SK-N-SH treated with all-trans-retinoic acid at 6 μM for 48 hours (cell line): ENCODE measurements at regions not wholly inside any gene's neighbourhood (a gene's known extent, or its start where the extent isn't known, plus 50 kb on each side); places are given as distances from the start of the nearest gene placed in this dataset.

ENCODE experiments used
- ATAC-seq: fragments of 200-7000 bp; cut with Tn5 transposase; 3 replicates; pipeline ENCODE4 v1.9.1; 2020; ENCODE audit warnings: mild to moderate bottlenecking, moderate library complexity
- ARNTL ChIP-seq: fragments of 450-650 bp; formaldehyde crosslinking; IDR thresholded peaks from 2 replicates; pipeline ENCODE4 v1.5.0; 2020; ENCODE audit warnings: low read depth, mild to moderate bottlenecking, moderate library complexity, borderline replicate concordance
- BACH2 ChIP-seq: fragments of 250-450 bp; sonication (Bioruptor Pico); IDR thresholded peaks from 2 replicates; pipeline ENCODE4 v1.9.0; 2021; ENCODE audit warnings: mild to moderate bottlenecking, borderline replicate concordance
- CSDC2 ChIP-seq: fragments of 250-450 bp; sonication (Bioruptor Pico); IDR thresholded peaks from 2 replicates; pipeline ENCODE4 v1.5.0; 2020; ENCODE audit warnings: mild to moderate bottlenecking, moderate library complexity
- ESRRG ChIP-seq: fragments of 250-450 bp; sonication (Bioruptor Pico); IDR thresholded peaks from 2 replicates; pipeline ENCODE4 v1.6.1; 2021; ENCODE audit warnings: mild to moderate bottlenecking
- GLIS3 ChIP-seq: fragments of 250-450 bp; sonication (Bioruptor Pico); IDR thresholded peaks from 2 replicates; pipeline ENCODE4 v1.5.0; 2020; ENCODE audit warnings: mild to moderate bottlenecking, moderate library complexity
- ISL1 ChIP-seq: fragments of 250-450 bp; sonication (Bioruptor Pico); IDR thresholded peaks from 2 replicates; pipeline ENCODE4 v2.1.2; 2022; ENCODE audit warnings: mild to moderate bottlenecking, moderate library complexity
- OSR1 ChIP-seq: fragments of 250-450 bp; sonication (Bioruptor Pico); IDR thresholded peaks from 2 replicates; pipeline ENCODE4 v1.8.0; 2022; ENCODE audit warnings: moderate library complexity, mild to moderate bottlenecking, inconsistent platforms
- PATZ1 ChIP-seq: fragments of 250-450 bp; sonication (Bioruptor Pico); IDR thresholded peaks from 2 replicates; pipeline ENCODE4 v1.8.0; 2020; ENCODE audit warnings: mild to moderate bottlenecking, moderate library complexity, borderline replicate concordance
- POU6F1 ChIP-seq: fragments of 250-450 bp; sonication (Bioruptor Pico); IDR thresholded peaks from 2 replicates; pipeline ENCODE4 v1.8.0; 2021; ENCODE audit warnings: low read depth, mild to moderate bottlenecking, moderate library complexity, borderline replicate concordance
- PPARA ChIP-seq: fragments of 250-450 bp; sonication (Bioruptor Pico); IDR thresholded peaks from 2 replicates; pipeline ENCODE4 v1.5.0; 2020; ENCODE audit warnings: mild to moderate bottlenecking, borderline replicate concordance
- RARB ChIP-seq: fragments of 250-450 bp; sonication (Bioruptor Pico); IDR thresholded peaks from 2 replicates; pipeline ENCODE4 v1.8.0; 2021; ENCODE audit warnings: mild to moderate bottlenecking, moderate library complexity
- SNAI2 ChIP-seq: fragments of 250-450 bp; sonication (Bioruptor Pico); IDR thresholded peaks from 2 replicates; pipeline ENCODE4 v1.5.0; 2020; ENCODE audit warnings: mild to moderate bottlenecking, moderate library complexity
- TCF4 ChIP-seq: fragments of 250-450 bp; sonication (Bioruptor Pico); IDR thresholded peaks from 2 replicates; pipeline ENCODE4 v1.8.0; 2021; ENCODE audit warnings: mild to moderate bottlenecking, moderate library complexity, borderline replicate concordance
- TOX ChIP-seq: fragments of 250-450 bp; sonication (Bioruptor Pico); IDR thresholded peaks from 2 replicates; pipeline ENCODE4 v1.8.0; 2021; ENCODE audit warnings: mild to moderate bottlenecking, moderate library complexity, borderline replicate concordance
- ZC3H10 ChIP-seq: fragments of 250-450 bp; sonication (Bioruptor Pico); IDR thresholded peaks from 2 replicates; pipeline ENCODE4 v1.5.1; 2021; ENCODE audit warnings: mild to moderate bottlenecking, moderate library complexity
- ZFP3 ChIP-seq: fragments of 250-450 bp; sonication (Bioruptor Pico); IDR thresholded peaks from 2 replicates; pipeline ENCODE4 v1.5.0; 2020; ENCODE audit warnings: mild to moderate bottlenecking, moderate library complexity
- ZFP30 ChIP-seq: fragments of 450-650 bp; formaldehyde crosslinking; IDR thresholded peaks from 2 replicates; pipeline ENCODE4 v1.5.0; 2022; ENCODE audit warnings: mild to moderate bottlenecking, moderate library complexity
- ZNF565 ChIP-seq: fragments of 450-650 bp; formaldehyde crosslinking; conservative IDR thresholded peaks from 2 replicates; pipeline ENCODE4 v1.5.0; 2020; ENCODE audit warnings: low read depth, mild to moderate bottlenecking, moderate library complexity
- ZNF70 ChIP-seq: fragments of 450-650 bp; formaldehyde crosslinking; IDR thresholded peaks from 2 replicates; pipeline ENCODE4 v1.5.0; 2020; ENCODE audit warnings: mild to moderate bottlenecking, moderate library complexity
- ZNF8 ChIP-seq: fragments of 450-650 bp; formaldehyde crosslinking; IDR thresholded peaks from 2 replicates; pipeline ENCODE4 v1.5.0; 2020; ENCODE audit warnings: mild to moderate bottlenecking, moderate library complexity
- TF ChIP-seq, protein P1 (sequence below): fragments of 250-450 bp; sonication (Bioruptor Pico); IDR thresholded peaks from 2 replicates; pipeline ENCODE4 v1.5.1; 2021; ENCODE audit warnings: mild to moderate bottlenecking, moderate library complexity
- TF ChIP-seq, protein P2 (sequence below): fragments of 250-450 bp; sonication (Bioruptor Pico); IDR thresholded peaks from 2 replicates; pipeline ENCODE4 v1.5.1; 2020; ENCODE audit warnings: low read depth, mild to moderate bottlenecking, moderate library complexity
- TF ChIP-seq, protein P3 (sequence below): fragments of 250-450 bp; sonication (Bioruptor Pico); IDR thresholded peaks from 2 replicates; pipeline ENCODE4 v1.5.0; 2020; ENCODE audit warnings: mild to moderate bottlenecking, moderate library complexity

- TF ChIP-seq PPARA (CRISPR knock-in tag) = no peak
- TF ChIP-seq ZNF8 = no peak
- no peak for TF ChIP-seq ZFP30 (CRISPR knock-in tag)
- TF ChIP-seq, protein P1, sequence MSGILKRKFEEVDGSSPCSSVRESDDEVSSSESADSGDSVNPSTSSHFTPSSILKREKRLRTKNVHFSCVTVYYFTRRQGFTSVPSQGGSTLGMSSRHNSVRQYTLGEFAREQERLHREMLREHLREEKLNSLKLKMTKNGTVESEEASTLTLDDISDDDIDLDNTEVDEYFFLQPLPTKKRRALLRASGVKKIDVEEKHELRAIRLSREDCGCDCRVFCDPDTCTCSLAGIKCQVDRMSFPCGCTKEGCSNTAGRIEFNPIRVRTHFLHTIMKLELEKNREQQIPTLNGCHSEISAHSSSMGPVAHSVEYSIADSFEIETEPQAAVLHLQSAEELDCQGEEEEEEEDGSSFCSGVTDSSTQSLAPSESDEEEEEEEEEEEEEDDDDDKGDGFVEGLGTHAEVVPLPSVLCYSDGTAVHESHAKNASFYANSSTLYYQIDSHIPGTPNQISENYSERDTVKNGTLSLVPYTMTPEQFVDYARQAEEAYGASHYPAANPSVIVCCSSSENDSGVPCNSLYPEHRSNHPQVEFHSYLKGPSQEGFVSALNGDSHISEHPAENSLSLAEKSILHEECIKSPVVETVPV (CRISPR knock-in tag) = no peak
- TF ChIP-seq CSDC2 (CRISPR knock-in tag) = no peak
- TF ChIP-seq ZNF70 = no peak
- TF ChIP-seq, all 23 proteins: peak for 0
Measured at GRCh38 chr3:107892955-107893624, 197.7 kb downstream of the CD47 start (continued).

- no peak for TF ChIP-seq CSDC2 (CRISPR knock-in tag)
- TF ChIP-seq ISL1 = no peak
- no peak for TF ChIP-seq RARB (CRISPR knock-in tag)
- TF ChIP-seq, protein P2, sequence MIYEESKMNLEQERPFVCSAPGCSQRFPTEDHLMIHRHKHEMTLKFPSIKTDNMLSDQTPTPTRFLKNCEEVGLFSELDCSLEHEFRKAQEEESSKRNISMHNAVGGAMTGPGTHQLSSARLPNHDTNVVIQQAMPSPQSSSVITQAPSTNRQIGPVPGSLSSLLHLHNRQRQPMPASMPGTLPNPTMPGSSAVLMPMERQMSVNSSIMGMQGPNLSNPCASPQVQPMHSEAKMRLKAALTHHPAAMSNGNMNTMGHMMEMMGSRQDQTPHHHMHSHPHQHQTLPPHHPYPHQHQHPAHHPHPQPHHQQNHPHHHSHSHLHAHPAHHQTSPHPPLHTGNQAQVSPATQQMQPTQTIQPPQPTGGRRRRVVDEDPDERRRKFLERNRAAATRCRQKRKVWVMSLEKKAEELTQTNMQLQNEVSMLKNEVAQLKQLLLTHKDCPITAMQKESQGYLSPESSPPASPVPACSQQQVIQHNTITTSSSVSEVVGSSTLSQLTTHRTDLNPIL (CRISPR knock-in tag) = no peak
- no peak for TF ChIP-seq ZFP3 (CRISPR knock-in tag)
- no peak for TF ChIP-seq TOX
- TF ChIP-seq ESRRG = no peak
- TF ChIP-seq ZNF8 = no peak
- no peak for TF ChIP-seq BACH2 (CRISPR knock-in tag)
- no peak for TF ChIP-seq ZNF565
- no peak for TF ChIP-seq SNAI2
- no peak for TF ChIP-seq POU6F1 (CRISPR knock-in tag)
- TF ChIP-seq GLIS3 (CRISPR knock-in tag) = no peak
- no peak for TF ChIP-seq OSR1
- TF ChIP-seq ZC3H10 (CRISPR knock-in tag) = no peak
- TF ChIP-seq, protein P3, sequence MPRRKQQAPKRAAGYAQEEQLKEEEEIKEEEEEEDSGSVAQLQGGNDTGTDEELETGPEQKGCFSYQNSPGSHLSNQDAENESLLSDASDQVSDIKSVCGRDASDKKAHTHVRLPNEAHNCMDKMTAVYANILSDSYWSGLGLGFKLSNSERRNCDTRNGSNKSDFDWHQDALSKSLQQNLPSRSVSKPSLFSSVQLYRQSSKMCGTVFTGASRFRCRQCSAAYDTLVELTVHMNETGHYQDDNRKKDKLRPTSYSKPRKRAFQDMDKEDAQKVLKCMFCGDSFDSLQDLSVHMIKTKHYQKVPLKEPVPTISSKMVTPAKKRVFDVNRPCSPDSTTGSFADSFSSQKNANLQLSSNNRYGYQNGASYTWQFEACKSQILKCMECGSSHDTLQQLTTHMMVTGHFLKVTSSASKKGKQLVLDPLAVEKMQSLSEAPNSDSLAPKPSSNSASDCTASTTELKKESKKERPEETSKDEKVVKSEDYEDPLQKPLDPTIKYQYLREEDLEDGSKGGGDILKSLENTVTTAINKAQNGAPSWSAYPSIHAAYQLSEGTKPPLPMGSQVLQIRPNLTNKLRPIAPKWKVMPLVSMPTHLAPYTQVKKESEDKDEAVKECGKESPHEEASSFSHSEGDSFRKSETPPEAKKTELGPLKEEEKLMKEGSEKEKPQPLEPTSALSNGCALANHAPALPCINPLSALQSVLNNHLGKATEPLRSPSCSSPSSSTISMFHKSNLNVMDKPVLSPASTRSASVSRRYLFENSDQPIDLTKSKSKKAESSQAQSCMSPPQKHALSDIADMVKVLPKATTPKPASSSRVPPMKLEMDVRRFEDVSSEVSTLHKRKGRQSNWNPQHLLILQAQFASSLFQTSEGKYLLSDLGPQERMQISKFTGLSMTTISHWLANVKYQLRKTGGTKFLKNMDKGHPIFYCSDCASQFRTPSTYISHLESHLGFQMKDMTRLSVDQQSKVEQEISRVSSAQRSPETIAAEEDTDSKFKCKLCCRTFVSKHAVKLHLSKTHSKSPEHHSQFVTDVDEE = no peak
- TF ChIP-seq ZNF70 = no peak
- TF ChIP-seq, protein P1 (CRISPR knock-in tag) = no peak
- no peak for TF ChIP-seq ZFP30 (CRISPR knock-in tag)
- TF ChIP-seq ARNTL = no peak
- TF ChIP-seq, all 23 proteins: peak for 0
- peak; percentile 74 for ATAC-seq
Measured at GRCh38 chr3:107884719-107885460, 205.9 kb downstream of the CD47 start.

- ATAC-seq = no peak
- no peak for TF ChIP-seq BACH2 (CRISPR knock-in tag)
- TF ChIP-seq, protein P2 (CRISPR knock-in tag) = no peak
- no peak for TF ChIP-seq ZNF70
- TF ChIP-seq, protein P3 = no peak
- TF ChIP-seq PATZ1 = no peak
- no peak for TF ChIP-seq CSDC2 (CRISPR knock-in tag)
- no peak for TF ChIP-seq ISL1
- no peak for TF ChIP-seq TCF4 (CRISPR knock-in tag)
Measured at GRCh38 chr3:107884028-107884427, 206.8 kb downstream of the CD47 start.
